ENCODE measurements at regions not wholly inside any gene's neighbourhood (a gene's known extent, or its start where the extent isn't known, plus 50 kb on each side); places are given as distances from the start of the nearest gene placed in this dataset.

DNA sequence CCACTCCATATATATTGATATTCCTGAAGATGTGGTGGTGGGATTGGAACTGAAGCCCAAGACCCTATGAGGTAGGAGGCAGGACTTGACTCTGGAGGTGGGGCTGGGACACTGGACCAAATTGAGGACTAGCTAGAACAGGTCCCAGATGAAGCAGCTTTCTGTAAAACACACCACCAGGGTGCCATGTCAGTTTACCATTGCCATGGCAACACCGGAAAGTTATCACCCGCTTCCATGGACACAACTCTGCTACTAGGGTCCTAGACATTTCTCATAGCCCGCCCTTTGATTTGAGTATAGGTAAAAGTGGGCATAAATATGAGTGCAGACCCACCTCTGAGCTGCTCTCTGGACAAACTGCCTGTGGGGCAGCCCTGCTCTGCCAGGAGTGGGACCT lies 490.5 kb upstream of the PFKP start:
- WGBS = 49% methylated on average over 3 of the region's 3 CpGs

DNA sequence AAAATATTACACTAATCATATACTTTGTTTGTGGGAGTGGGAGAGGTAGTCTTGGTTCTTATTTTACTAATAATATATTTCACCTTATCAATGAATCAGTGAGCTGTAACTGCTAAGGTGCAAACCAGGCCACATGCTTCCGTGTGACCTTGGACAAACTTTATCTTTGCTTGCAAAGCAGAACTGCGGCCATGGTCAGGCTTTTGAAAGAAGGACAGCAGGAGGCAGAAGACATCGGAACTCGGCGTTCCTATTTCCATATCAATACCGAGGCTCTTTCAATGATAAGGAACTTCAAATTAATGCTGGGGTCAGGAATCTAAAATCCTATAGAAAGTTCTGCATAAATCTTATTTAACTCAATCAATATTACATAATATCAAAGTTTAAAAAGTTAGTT lies 491.9 kb upstream of the PFKP start:
- 39% methylated on average over 6 of the region's 6 CpGs for WGBS
- Histone ChIP-seq H3K27me3 (ENCODE audit: control insufficient read depth in 4 of 4, insufficient read depth in 4 of 4, low read length in 3 of 4) (peaks cover 0 to 4% (median 0%) of the 10 kb centered on the region in 4 donors), H3K4me3 (ENCODE audit: low read depth in 1 of 3, low read length in 3 of 3) (no peak overlapping the region), H3K9ac (ENCODE audit: low read depth in 1 of 2, low read length in 2 of 2) (no peak overlapping the region), H3K4me1 (ENCODE audit: control insufficient read depth in 4 of 4, insufficient read depth in 4 of 4, low read length in 3 of 4) (no peaks in the 10 kb centered on the region), H3K27ac (ENCODE audit: low read depth in 1 of 2, low read length in 2 of 2) (no peak overlapping the region), H3K36me3 (ENCODE audit: control insufficient read depth in 4 of 4, insufficient read depth in 3 of 4, low read depth in 1 of 4, low read length in 3 of 4) (no peaks in the 10 kb centered on the region), H3K9me3 (ENCODE audit: control insufficient read depth in 4 of 4, low read length in 3 of 4) (peaks cover 0 to 2% (median 0%) of the 10 kb centered on the region in 4 donors)
- no peak for DNase-seq (ENCODE audit: low spot score)
- TF ChIP-seq, protein P1, sequence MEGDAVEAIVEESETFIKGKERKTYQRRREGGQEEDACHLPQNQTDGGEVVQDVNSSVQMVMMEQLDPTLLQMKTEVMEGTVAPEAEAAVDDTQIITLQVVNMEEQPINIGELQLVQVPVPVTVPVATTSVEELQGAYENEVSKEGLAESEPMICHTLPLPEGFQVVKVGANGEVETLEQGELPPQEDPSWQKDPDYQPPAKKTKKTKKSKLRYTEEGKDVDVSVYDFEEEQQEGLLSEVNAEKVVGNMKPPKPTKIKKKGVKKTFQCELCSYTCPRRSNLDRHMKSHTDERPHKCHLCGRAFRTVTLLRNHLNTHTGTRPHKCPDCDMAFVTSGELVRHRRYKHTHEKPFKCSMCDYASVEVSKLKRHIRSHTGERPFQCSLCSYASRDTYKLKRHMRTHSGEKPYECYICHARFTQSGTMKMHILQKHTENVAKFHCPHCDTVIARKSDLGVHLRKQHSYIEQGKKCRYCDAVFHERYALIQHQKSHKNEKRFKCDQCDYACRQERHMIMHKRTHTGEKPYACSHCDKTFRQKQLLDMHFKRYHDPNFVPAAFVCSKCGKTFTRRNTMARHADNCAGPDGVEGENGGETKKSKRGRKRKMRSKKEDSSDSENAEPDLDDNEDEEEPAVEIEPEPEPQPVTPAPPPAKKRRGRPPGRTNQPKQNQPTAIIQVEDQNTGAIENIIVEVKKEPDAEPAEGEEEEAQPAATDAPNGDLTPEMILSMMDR (IDR thresholded peaks at IDR 0.05; ENCODE audit: low read depth, low read length, missing input control) = no peak
- TF ChIP-seq RXRA (IDR thresholded peaks at IDR 0.05) = no peak
- TF ChIP-seq NR2F2 (IDR thresholded peaks at IDR 0.05) = no peak
- no peak for TF ChIP-seq RAD21 (IDR thresholded peaks at IDR 0.05)
- TF ChIP-seq TAF1 (conservative IDR thresholded peaks at IDR 0.05) = no peak
- TF ChIP-seq, protein P2, sequence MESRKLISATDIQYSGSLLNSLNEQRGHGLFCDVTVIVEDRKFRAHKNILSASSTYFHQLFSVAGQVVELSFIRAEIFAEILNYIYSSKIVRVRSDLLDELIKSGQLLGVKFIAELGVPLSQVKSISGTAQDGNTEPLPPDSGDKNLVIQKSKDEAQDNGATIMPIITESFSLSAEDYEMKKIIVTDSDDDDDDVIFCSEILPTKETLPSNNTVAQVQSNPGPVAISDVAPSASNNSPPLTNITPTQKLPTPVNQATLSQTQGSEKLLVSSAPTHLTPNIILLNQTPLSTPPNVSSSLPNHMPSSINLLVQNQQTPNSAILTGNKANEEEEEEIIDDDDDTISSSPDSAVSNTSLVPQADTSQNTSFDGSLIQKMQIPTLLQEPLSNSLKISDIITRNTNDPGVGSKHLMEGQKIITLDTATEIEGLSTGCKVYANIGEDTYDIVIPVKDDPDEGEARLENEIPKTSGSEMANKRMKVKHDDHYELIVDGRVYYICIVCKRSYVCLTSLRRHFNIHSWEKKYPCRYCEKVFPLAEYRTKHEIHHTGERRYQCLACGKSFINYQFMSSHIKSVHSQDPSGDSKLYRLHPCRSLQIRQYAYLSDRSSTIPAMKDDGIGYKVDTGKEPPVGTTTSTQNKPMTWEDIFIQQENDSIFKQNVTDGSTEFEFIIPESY (IDR thresholded peaks at IDR 0.05) = no peak
- TF ChIP-seq JUND (IDR thresholded peaks at IDR 0.05) = no peak
- no peak for TF ChIP-seq HNF4G (IDR thresholded peaks at IDR 0.05)
- no peak for TF ChIP-seq FOXA2 (IDR thresholded peaks at IDR 0.05)
- TF ChIP-seq HNF4A (conservative IDR thresholded peaks at IDR 0.05) = no peak
- no peak for TF ChIP-seq GABPA (IDR thresholded peaks at IDR 0.05 in 1 of 2, conservative IDR thresholded peaks at IDR 0.05 in 1 of 2)
- TF ChIP-seq FOXA1 (IDR thresholded peaks at IDR 0.05) = no peak

More for the DNA sequence above, 490.5 kb upstream of the PFKP start:
- no peak overlapping the region for H3K9ac ChIP-seq (ENCODE audit: low read depth in 1 of 2, low read length in 2 of 2)
- TF ChIP-seq SP1 (IDR thresholded peaks at IDR 0.05) (no peak), TAF1 (conservative IDR thresholded peaks at IDR 0.05) (no peak), JUND (IDR thresholded peaks at IDR 0.05) (no peak), GABPA (IDR thresholded peaks at IDR 0.05 in 1 of 2, conservative IDR thresholded peaks at IDR 0.05 in 1 of 2) (no peak), NR2F2 (IDR thresholded peaks at IDR 0.05) (no peak), FOXA2 (IDR thresholded peaks at IDR 0.05) (no peak), HNF4G (IDR thresholded peaks at IDR 0.05) (no peak), RXRA (IDR thresholded peaks at IDR 0.05) (no peak), FOXA1 (IDR thresholded peaks at IDR 0.05) (no peak), HNF4A (conservative IDR thresholded peaks at IDR 0.05) (no peak), EGR1 (IDR thresholded peaks at IDR 0.05; ENCODE audit: low read depth in 2 of 2) (no peak)
- TF ChIP-seq, protein P3, sequence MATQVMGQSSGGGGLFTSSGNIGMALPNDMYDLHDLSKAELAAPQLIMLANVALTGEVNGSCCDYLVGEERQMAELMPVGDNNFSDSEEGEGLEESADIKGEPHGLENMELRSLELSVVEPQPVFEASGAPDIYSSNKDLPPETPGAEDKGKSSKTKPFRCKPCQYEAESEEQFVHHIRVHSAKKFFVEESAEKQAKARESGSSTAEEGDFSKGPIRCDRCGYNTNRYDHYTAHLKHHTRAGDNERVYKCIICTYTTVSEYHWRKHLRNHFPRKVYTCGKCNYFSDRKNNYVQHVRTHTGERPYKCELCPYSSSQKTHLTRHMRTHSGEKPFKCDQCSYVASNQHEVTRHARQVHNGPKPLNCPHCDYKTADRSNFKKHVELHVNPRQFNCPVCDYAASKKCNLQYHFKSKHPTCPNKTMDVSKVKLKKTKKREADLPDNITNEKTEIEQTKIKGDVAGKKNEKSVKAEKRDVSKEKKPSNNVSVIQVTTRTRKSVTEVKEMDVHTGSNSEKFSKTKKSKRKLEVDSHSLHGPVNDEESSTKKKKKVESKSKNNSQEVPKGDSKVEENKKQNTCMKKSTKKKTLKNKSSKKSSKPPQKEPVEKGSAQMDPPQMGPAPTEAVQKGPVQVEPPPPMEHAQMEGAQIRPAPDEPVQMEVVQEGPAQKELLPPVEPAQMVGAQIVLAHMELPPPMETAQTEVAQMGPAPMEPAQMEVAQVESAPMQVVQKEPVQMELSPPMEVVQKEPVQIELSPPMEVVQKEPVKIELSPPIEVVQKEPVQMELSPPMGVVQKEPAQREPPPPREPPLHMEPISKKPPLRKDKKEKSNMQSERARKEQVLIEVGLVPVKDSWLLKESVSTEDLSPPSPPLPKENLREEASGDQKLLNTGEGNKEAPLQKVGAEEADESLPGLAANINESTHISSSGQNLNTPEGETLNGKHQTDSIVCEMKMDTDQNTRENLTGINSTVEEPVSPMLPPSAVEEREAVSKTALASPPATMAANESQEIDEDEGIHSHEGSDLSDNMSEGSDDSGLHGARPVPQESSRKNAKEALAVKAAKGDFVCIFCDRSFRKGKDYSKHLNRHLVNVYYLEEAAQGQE (IDR thresholded peaks at IDR 0.05) = no peak
- TF ChIP-seq, protein P4, sequence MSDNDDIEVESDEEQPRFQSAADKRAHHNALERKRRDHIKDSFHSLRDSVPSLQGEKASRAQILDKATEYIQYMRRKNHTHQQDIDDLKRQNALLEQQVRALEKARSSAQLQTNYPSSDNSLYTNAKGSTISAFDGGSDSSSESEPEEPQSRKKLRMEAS (IDR thresholded peaks at IDR 0.05) = no peak
- TF ChIP-seq, protein P1 (IDR thresholded peaks at IDR 0.05; ENCODE audit: low read depth, low read length, missing input control) = no peak
- no peaks in the 10 kb centered on the region for H3K4me1 ChIP-seq (ENCODE audit: control insufficient read depth in 4 of 4, insufficient read depth in 4 of 4, low read length in 3 of 4)
- peaks cover 0 to 2% (median 0%) of the 10 kb centered on the region in 4 donors for H3K9me3 ChIP-seq (ENCODE audit: control insufficient read depth in 4 of 4, low read length in 3 of 4)
- H3K4me3 ChIP-seq (ENCODE audit: low read depth in 1 of 3, low read length in 3 of 3) = no peak overlapping the region
- DNase-seq (ENCODE audit: low spot score) = no peak
- no peaks in the 10 kb centered on the region for H3K36me3 ChIP-seq (ENCODE audit: control insufficient read depth in 4 of 4, insufficient read depth in 3 of 4, low read depth in 1 of 4, low read length in 3 of 4)
- H3K27ac ChIP-seq (ENCODE audit: low read depth in 1 of 2, low read length in 2 of 2) = no peak overlapping the region
- H3K27me3 ChIP-seq (ENCODE audit: control insufficient read depth in 4 of 4, insufficient read depth in 4 of 4, low read length in 3 of 4) = peaks cover 0 to 4% (median 0%) of the 10 kb centered on the region in 4 donors
